ENCODE measurements at regions not wholly inside any gene's neighbourhood (a gene's known extent, or its start where the extent isn't known, plus 50 kb on each side); places are given as distances from the start of the nearest gene placed in this dataset.

DNA sequence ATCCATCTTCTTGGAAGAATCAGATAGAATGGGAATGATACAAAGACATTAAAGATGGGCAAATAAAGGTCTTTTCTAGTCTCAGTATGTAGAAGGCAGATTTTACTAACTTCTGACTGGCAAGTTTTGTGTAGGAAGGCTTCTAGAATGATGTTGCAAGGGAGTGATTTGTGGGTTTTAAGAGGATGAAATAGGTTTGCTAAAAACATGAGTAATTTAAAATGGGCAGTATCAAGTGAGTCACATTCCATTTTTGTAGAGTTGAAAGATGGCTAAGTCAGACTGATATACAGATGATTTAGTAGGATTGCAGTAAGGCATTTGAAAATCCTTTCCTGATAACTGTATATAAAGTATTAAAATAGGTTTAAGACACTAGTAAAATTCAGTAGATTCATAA is 777.4 kb downstream of the SORCS1 start:
- no peaks in the 10 kb centered on the region for H3K4me1 Mint-ChIP-seq
- ChIA-PET CTCF (no interaction called here), POLR2A (no interaction called here)
- H3K36me3 Mint-ChIP-seq = no peaks in the 10 kb centered on the region
- DNase-seq (ENCODE audit: low spot score) = no peak
- TF ChIP-seq ZNF512 (CRISPR knock-in tag; IDR thresholded peaks at IDR 0.05; ENCODE audit: borderline replicate concordance) = no peak
- TF ChIP-seq GABPB1 (CRISPR knock-in tag; IDR thresholded peaks at IDR 0.05) = no peak
- no peak for TF ChIP-seq SP1 (CRISPR knock-in tag; conservative IDR thresholded peaks at IDR 0.05)
- TF ChIP-seq, protein P1, sequence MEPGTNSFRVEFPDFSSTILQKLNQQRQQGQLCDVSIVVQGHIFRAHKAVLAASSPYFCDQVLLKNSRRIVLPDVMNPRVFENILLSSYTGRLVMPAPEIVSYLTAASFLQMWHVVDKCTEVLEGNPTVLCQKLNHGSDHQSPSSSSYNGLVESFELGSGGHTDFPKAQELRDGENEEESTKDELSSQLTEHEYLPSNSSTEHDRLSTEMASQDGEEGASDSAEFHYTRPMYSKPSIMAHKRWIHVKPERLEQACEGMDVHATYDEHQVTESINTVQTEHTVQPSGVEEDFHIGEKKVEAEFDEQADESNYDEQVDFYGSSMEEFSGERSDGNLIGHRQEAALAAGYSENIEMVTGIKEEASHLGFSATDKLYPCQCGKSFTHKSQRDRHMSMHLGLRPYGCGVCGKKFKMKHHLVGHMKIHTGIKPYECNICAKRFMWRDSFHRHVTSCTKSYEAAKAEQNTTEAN (CRISPR knock-in tag; IDR thresholded peaks at IDR 0.05) = no peak
- no peak for TF ChIP-seq USF1 (CRISPR knock-in tag; IDR thresholded peaks at IDR 0.05)
- H3K9me3 Mint-ChIP-seq = no peaks in the 10 kb centered on the region
- H3K27ac Mint-ChIP-seq = no peak overlapping the region
- no peak overlapping the region for H3K4me3 Mint-ChIP-seq
- no peaks in the 10 kb centered on the region for H3K27me3 Mint-ChIP-seq (ENCODE audit: low read depth)
- ATAC-seq = no peak

DNA sequence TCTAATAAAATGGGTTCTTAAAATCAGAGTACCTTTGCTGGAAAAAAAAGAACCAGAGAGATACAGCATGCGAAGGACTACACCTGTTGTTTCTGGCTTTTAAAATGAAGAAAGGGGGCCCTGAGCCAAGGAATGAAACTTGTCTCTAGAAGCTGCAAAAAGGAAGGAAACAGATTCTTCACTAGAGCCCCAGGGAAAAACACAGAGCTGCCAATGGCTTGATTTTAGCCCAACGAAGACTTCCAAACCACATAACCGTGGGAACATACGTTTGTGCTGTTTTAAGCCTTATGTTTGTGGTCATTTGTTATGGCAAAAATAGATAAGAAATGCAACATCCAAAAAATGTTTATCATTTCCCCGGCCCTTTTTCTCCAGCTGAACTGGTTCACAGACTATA is 780.0 kb downstream of the SORCS1 start:
- no peak overlapping the region for H3K4me3 Mint-ChIP-seq
- no peaks in the 10 kb centered on the region for H3K27me3 Mint-ChIP-seq (ENCODE audit: low read depth)
- peaks cover 8% of the 10 kb centered on the region for H3K9me3 Mint-ChIP-seq
- TF ChIP-seq TCF7 (CRISPR knock-in tag; IDR thresholded peaks at IDR 0.05; ENCODE audit: low read depth) = no peak
- no peak for TF ChIP-seq MLX (CRISPR knock-in tag; IDR thresholded peaks at IDR 0.05)
- no peak for TF ChIP-seq PRRX2 (CRISPR knock-in tag; IDR thresholded peaks at IDR 0.05)
- no peak for TF ChIP-seq JUN (CRISPR knock-in tag; IDR thresholded peaks at IDR 0.05)
- TF ChIP-seq ZNF512 (CRISPR knock-in tag; IDR thresholded peaks at IDR 0.05; ENCODE audit: borderline replicate concordance) = no peak
- TF ChIP-seq, protein P2, sequence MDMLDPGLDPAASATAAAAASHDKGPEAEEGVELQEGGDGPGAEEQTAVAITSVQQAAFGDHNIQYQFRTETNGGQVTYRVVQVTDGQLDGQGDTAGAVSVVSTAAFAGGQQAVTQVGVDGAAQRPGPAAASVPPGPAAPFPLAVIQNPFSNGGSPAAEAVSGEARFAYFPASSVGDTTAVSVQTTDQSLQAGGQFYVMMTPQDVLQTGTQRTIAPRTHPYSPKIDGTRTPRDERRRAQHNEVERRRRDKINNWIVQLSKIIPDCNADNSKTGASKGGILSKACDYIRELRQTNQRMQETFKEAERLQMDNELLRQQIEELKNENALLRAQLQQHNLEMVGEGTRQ (CRISPR knock-in tag; IDR thresholded peaks at IDR 0.05) = no peak
- no peak for TF ChIP-seq CDX4 (CRISPR knock-in tag; IDR thresholded peaks at IDR 0.05; ENCODE audit: borderline replicate concordance)
- no peak for TF ChIP-seq NFATC4 (CRISPR knock-in tag; IDR thresholded peaks at IDR 0.05)
- TF ChIP-seq, protein P3, sequence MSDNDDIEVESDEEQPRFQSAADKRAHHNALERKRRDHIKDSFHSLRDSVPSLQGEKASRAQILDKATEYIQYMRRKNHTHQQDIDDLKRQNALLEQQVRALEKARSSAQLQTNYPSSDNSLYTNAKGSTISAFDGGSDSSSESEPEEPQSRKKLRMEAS (CRISPR knock-in tag; IDR thresholded peaks at IDR 0.05) = no peak
- no peak for TF ChIP-seq GABPB1 (CRISPR knock-in tag; IDR thresholded peaks at IDR 0.05)
- TF ChIP-seq ATF1 (CRISPR knock-in tag; IDR thresholded peaks at IDR 0.05) = no peak
- no peak for TF ChIP-seq HMGXB4 (CRISPR knock-in tag; IDR thresholded peaks at IDR 0.05)
- no peak for TF ChIP-seq ERG (CRISPR knock-in tag; IDR thresholded peaks at IDR 0.05)
- no peak for TF ChIP-seq CREM (CRISPR knock-in tag; IDR thresholded peaks at IDR 0.05)
- no peak for TF ChIP-seq ZNF317 (CRISPR knock-in tag; IDR thresholded peaks at IDR 0.05; ENCODE audit: borderline replicate concordance, low read depth)
- peaks cover 2% of the 10 kb centered on the region for H3K36me3 Mint-ChIP-seq
- ATAC-seq (no peak), DNase-seq (ENCODE audit: low spot score) (no peak)
- no peak overlapping the region for H3K27ac Mint-ChIP-seq
- CTCF ChIA-PET = no interaction called here
- H3K4me1 Mint-ChIP-seq = no peaks in the 10 kb centered on the region
- POLR2A ChIA-PET = no interaction called here
